OCI-LY3 (cell line): ENCODE measurements at regions not wholly inside any gene's neighbourhood (a gene's known extent, or its start where the extent isn't known, plus 50 kb on each side); places are given as distances from the start of the nearest gene placed in this dataset.

ENCODE experiments used
- H2AFZ ChIP-seq: fragments of 200-600, 300-600 bp; shearing (Covaris generic); 2 replicates; pipeline ENCODE4 v1.6.0; 2014; ENCODE audit warnings: antibody characterized with exemption, low read depth, low read length
- H3K27ac ChIP-seq: fragments of 200-600, 300-600 bp; sonication (generic); 2 replicates; pipeline ENCODE4 v1.5.1; 2014; ENCODE audit warnings: mild to moderate bottlenecking, low read length, moderate library complexity, mixed read lengths
- H3K27me3 ChIP-seq: fragments of 200-600, 300-600 bp; sonication (generic); 2 replicates; pipeline ENCODE4 v1.6.1; 2014; ENCODE audit warnings: low read depth, low read length, mixed read lengths
- H3K36me3 ChIP-seq: fragments of 200-600, 300-600 bp; sonication (generic); replicated peaks from 2 replicates; pipeline ENCODE3; 2014; ENCODE audit warnings: low read depth, low read length, mixed read lengths
- H3K4me1 ChIP-seq: fragments of 300-600, 200-600 bp; sonication (generic); 2 replicates; pipeline ENCODE4 v1.6.1; 2014; ENCODE audit warnings: low read length, mixed read lengths
- H3K4me2 ChIP-seq: fragments of 200-600, 300-600 bp; sonication (generic); 2 replicates; pipeline ENCODE4 v1.6.1; 2014; ENCODE audit warnings: low read length, mixed read lengths
- H3K4me3 ChIP-seq: fragments of 300-600, 200-600 bp; sonication (generic); 2 replicates; pipeline ENCODE4 v1.5.1; 2014; ENCODE audit warnings: antibody characterized with exemption, mild to moderate bottlenecking, low read length, moderate library complexity
- H3K79me2 ChIP-seq: fragments of 300-600, 200-600 bp; shearing (Covaris generic); 2 replicates; pipeline ENCODE4 v1.6.1; 2014; ENCODE audit warnings: mild to moderate bottlenecking, low read length, mixed read lengths
- H3K9ac ChIP-seq: fragments of 300-600, 200-600 bp; shearing (Covaris generic); 2 replicates; pipeline ENCODE4 v1.6.0; 2014; ENCODE audit warnings: mild to moderate bottlenecking, low read length, moderate library complexity
- H3K9me3 ChIP-seq: fragments of 200-600, 300-600 bp; shearing (Covaris generic); 2 replicates; pipeline ENCODE4 v1.6.1; 2014; ENCODE audit warnings: low read length, mixed read lengths; ENCODE audit not compliant: insufficient read depth
- H4K20me1 ChIP-seq: fragments of 200-600, 300-600 bp; sonication (generic); 2 replicates; pipeline ENCODE4 v1.6.1; 2016; ENCODE audit warnings: low read length, mixed read lengths; ENCODE audit not compliant: insufficient read depth
- EZH2phosphoT487 ChIP-seq: fragments of 200-600 bp; shearing (Covaris generic); IDR thresholded peaks from 2 replicates; pipeline ENCODE4 v1.6.1; 2018; ENCODE audit warnings: antibody characterized with exemption, mixed run types, low read depth
- TF ChIP-seq, protein P1 (sequence below): fragments of 200-600, 300-600 bp; sonication (generic); IDR thresholded peaks from 2 replicates; pipeline ENCODE4 v1.5.1; 2014; ENCODE audit warnings: antibody characterized with exemption, low read length, low read depth

GRCh38 chr10:50951365-50951764 is 65.9 kb upstream of the A1CF start:
- Histone ChIP-seq H3K36me3 (no peaks in the 10 kb centered on the region), H3K79me2 (no peaks in the 10 kb centered on the region), H3K9ac (no peak overlapping the region), H3K4me3 (no peak overlapping the region), H3K4me1 (no peaks in the 10 kb centered on the region), H3K9me3 (no peaks in the 10 kb centered on the region), H3K4me2 (no peak overlapping the region), H3K27ac (no peak overlapping the region), H3K27me3 (no peaks in the 10 kb centered on the region), H2AFZ (no peak overlapping the region), H4K20me1 (no peaks in the 10 kb centered on the region)
- TF ChIP-seq EZH2phosphoT487: no peak
- TF ChIP-seq, protein P1, sequence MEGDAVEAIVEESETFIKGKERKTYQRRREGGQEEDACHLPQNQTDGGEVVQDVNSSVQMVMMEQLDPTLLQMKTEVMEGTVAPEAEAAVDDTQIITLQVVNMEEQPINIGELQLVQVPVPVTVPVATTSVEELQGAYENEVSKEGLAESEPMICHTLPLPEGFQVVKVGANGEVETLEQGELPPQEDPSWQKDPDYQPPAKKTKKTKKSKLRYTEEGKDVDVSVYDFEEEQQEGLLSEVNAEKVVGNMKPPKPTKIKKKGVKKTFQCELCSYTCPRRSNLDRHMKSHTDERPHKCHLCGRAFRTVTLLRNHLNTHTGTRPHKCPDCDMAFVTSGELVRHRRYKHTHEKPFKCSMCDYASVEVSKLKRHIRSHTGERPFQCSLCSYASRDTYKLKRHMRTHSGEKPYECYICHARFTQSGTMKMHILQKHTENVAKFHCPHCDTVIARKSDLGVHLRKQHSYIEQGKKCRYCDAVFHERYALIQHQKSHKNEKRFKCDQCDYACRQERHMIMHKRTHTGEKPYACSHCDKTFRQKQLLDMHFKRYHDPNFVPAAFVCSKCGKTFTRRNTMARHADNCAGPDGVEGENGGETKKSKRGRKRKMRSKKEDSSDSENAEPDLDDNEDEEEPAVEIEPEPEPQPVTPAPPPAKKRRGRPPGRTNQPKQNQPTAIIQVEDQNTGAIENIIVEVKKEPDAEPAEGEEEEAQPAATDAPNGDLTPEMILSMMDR: no peak

GRCh38 chr10:50961297-50961696 is 75.9 kb upstream of the A1CF start:
- Histone ChIP-seq H3K9ac (no peak overlapping the region), H4K20me1 (no peaks in the 10 kb centered on the region), H3K27me3 (no peaks in the 10 kb centered on the region), H3K79me2 (no peaks in the 10 kb centered on the region), H3K27ac (no peak overlapping the region), H3K36me3 (no peaks in the 10 kb centered on the region), H3K9me3 (no peaks in the 10 kb centered on the region), H2AFZ (no peak overlapping the region), H3K4me2 (no peak overlapping the region), H3K4me1 (no peaks in the 10 kb centered on the region), H3K4me3 (no peak overlapping the region)
- no peak for TF ChIP-seq EZH2phosphoT487
- TF ChIP-seq, protein P1: no peak

DNA sequence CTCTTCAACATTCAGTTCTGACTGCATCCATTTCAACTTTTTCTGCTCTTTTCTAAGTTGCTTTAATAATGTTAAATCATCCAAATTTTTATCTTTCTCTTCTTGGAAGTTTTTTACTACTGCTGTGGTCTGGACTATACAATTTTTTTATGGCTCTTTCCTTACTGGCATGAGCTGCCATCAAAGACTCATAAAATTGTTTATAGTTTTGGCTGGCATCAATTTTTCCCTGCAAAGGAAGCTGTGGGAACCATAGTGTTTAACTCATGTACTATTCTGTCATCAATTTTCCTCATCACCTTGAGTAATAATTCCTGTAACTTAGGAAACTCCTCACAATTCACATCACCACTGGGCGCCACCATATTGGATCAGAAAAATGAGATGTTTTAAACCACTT is 77.6 kb upstream of the A1CF start:
- no peak overlapping the region for H3K9ac ChIP-seq
- TF ChIP-seq, protein P1: no peak
- TF ChIP-seq EZH2phosphoT487: no peak

GRCh38 chr10:50968386-50969091 is 83.1 kb upstream of the A1CF start:
- no peak overlapping the region for H2AFZ ChIP-seq
- H3K4me3 ChIP-seq: no peak overlapping the region
- H3K27ac ChIP-seq: no peak overlapping the region
- TF ChIP-seq EZH2phosphoT487: no peak
- TF ChIP-seq, protein P1: no peak
- H3K36me3 ChIP-seq: no peaks in the 10 kb centered on the region
- H3K9ac ChIP-seq: no peak overlapping the region
- H4K20me1 ChIP-seq: no peaks in the 10 kb centered on the region
- H3K4me1 ChIP-seq: no peaks in the 10 kb centered on the region
- H3K27me3 ChIP-seq: no peaks in the 10 kb centered on the region
- H3K4me2 ChIP-seq: no peak overlapping the region
- no peaks in the 10 kb centered on the region for H3K79me2 ChIP-seq
- H3K9me3 ChIP-seq: no peaks in the 10 kb centered on the region

More for the DNA sequence above, 77.6 kb upstream of the A1CF start:
- Histone ChIP-seq H3K4me2 (no peak overlapping the region), H3K27ac (no peak overlapping the region), H3K27me3 (no peaks in the 10 kb centered on the region), H3K4me3 (no peak overlapping the region), H2AFZ (no peak overlapping the region), H4K20me1 (no peaks in the 10 kb centered on the region), H3K4me1 (no peaks in the 10 kb centered on the region), H3K79me2 (no peaks in the 10 kb centered on the region), H3K9me3 (no peaks in the 10 kb centered on the region), H3K36me3 (no peaks in the 10 kb centered on the region)
